Loucy (cell line): ENCODE measurements at regions not wholly inside any gene's neighbourhood (a gene's known extent, or its start where the extent isn't known, plus 50 kb on each side); places are given as distances from the start of the nearest gene placed in this dataset.

Experiments used
- CTCF ChIP-seq: fragments of 200-600 bp; sonication (generic); conservative IDR thresholded peaks from 2 replicates; pipeline ENCODE4 v1.5.1; 2014; ENCODE audit warnings: mild to moderate bottlenecking, antibody characterized with exemption, low read length
- EZH2phosphoT487 ChIP-seq: fragments of 200-600 bp; IDR thresholded peaks from 2 replicates; pipeline ENCODE4 v1.6.1; 2018; ENCODE audit warnings: antibody characterized with exemption, mild to moderate bottlenecking, moderate library complexity, borderline replicate concordance

- no peak for TF ChIP-seq CTCF
- no peak for TF ChIP-seq EZH2phosphoT487
Observed at GRCh38 chr7:36076074-36076473, 77.0 kb upstream of the EEPD1 start.
